ENCODE measurements at regions not wholly inside any gene's neighbourhood (a gene's known extent, or its start where the extent isn't known, plus 50 kb on each side); places are given as distances from the start of the nearest gene placed in this dataset.

DNA sequence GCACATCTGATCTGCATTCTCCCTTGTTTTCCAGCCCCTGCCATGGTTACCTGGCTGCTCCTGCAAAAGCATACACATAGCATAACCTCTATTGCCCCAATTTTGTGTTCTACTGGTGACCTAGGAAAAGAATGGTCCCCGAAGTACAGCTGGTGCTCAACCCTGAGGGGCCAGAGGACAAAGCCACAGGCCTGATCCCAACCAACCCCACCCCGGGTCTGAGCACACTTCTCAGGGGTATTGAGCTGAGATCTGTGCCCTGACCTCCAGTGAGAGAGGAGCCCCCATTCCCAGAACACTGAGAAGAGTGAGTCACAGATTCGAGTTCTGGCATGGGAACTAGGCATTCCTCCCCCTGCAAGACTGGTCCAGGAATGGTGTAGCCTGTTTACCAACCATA lies 465.5 kb upstream of the ACTRT1 start:
- DNase-seq (ENCODE audit: low read depth, low spot score), result no peak
- no peaks in the 10 kb centered on the region for H4K20me1 ChIP-seq (ENCODE audit: control insufficient read depth, extremely low read depth, insufficient read depth, low read length)
- H3K79me2 ChIP-seq (ENCODE audit: control insufficient read depth, insufficient read depth, low read length), result no peaks in the 10 kb centered on the region
- no peaks in the 10 kb centered on the region for H3K36me3 ChIP-seq (ENCODE audit: control insufficient read depth in 2 of 2, extremely low read depth in 1 of 2, insufficient read depth in 2 of 2, low read length in 2 of 2)
- FAIRE-seq, result no peak
- no peak overlapping the region for H2AFZ ChIP-seq (ENCODE audit: control insufficient read depth, low read length)
- H3K4me1 ChIP-seq (ENCODE audit: control insufficient read depth, extremely low read depth, insufficient read depth, low read length), result no peaks in the 10 kb centered on the region
- H3K4me3 ChIP-seq (ENCODE audit: control insufficient read depth in 2 of 3, extremely low read depth in 1 of 3, insufficient read depth in 2 of 3, low read depth in 1 of 3, low read length in 3 of 3), result no peak overlapping the region
- no peak overlapping the region for H3K9ac ChIP-seq (ENCODE audit: control insufficient read depth, extremely low read depth, insufficient read depth, low read length)
- TF ChIP-seq, protein P1, sequence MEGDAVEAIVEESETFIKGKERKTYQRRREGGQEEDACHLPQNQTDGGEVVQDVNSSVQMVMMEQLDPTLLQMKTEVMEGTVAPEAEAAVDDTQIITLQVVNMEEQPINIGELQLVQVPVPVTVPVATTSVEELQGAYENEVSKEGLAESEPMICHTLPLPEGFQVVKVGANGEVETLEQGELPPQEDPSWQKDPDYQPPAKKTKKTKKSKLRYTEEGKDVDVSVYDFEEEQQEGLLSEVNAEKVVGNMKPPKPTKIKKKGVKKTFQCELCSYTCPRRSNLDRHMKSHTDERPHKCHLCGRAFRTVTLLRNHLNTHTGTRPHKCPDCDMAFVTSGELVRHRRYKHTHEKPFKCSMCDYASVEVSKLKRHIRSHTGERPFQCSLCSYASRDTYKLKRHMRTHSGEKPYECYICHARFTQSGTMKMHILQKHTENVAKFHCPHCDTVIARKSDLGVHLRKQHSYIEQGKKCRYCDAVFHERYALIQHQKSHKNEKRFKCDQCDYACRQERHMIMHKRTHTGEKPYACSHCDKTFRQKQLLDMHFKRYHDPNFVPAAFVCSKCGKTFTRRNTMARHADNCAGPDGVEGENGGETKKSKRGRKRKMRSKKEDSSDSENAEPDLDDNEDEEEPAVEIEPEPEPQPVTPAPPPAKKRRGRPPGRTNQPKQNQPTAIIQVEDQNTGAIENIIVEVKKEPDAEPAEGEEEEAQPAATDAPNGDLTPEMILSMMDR (optimal IDR thresholded peaks at IDR 0.05 in 1 of 3, IDR thresholded peaks at IDR 0.05 in 1 of 3, conservative IDR thresholded peaks at IDR 0.05 in 1 of 3; ENCODE audit: extremely low read depth in 1 of 3, insufficient read depth in 2 of 3, low read length in 3 of 3), result no peak
- no peak for TF ChIP-seq EZH2 (IDR thresholded peaks at IDR 0.05; ENCODE audit: low read length)
- H3K9me1 ChIP-seq (ENCODE audit: control insufficient read depth, extremely low read depth, insufficient read depth, low read length), result no peaks in the 10 kb centered on the region
- no peak overlapping the region for H3K27ac ChIP-seq (ENCODE audit: control insufficient read depth, insufficient read depth, low read length)
- no peaks in the 10 kb centered on the region for H3K9me3 ChIP-seq (ENCODE audit: control insufficient read depth, low read depth, low read length)
- H3K4me2 ChIP-seq (ENCODE audit: control insufficient read depth, extremely low read depth, insufficient read depth, low read depth, low read length), result no peak overlapping the region
- no peaks in the 10 kb centered on the region for H3K27me3 ChIP-seq (ENCODE audit: control insufficient read depth, extremely low read depth, insufficient read depth, low read length)
- dilution Hi-C loops (cut with MboI; ENCODE audit: extremely low pct_ligation_motif_present, low sequenced_read_pairs), result no loop called here

DNA sequence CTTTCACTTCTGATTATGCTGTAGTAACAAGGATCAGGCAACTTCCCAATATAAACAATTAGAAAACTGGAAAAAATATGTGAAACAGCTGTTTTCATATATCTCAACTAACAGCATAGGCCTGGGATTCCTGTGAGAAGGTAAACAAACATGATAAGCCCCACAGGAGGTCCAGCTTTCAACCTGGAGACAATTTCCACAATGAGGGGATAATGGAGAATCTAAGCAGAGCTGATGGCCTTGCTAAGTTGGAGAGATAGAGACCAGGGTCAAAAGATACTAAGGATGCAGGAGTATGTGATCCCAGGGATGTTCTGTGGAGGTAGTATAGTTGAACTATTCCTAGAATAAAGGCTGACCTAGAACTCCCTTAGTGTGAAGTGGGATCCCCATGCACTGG lies 452.3 kb upstream of the ACTRT1 start:
- Histone ChIP-seq H3K36me3 (ENCODE audit: control insufficient read depth in 2 of 2, extremely low read depth in 1 of 2, insufficient read depth in 2 of 2, low read length in 2 of 2) (no peaks in the 10 kb centered on the region), H3K79me2 (ENCODE audit: control insufficient read depth, insufficient read depth, low read length) (no peaks in the 10 kb centered on the region), H3K4me2 (ENCODE audit: control insufficient read depth, extremely low read depth, insufficient read depth, low read depth, low read length) (no peak overlapping the region), H3K9me1 (ENCODE audit: control insufficient read depth, extremely low read depth, insufficient read depth, low read length) (no peaks in the 10 kb centered on the region), H3K4me1 (ENCODE audit: control insufficient read depth, extremely low read depth, insufficient read depth, low read length) (no peaks in the 10 kb centered on the region), H3K27me3 (ENCODE audit: control insufficient read depth, extremely low read depth, insufficient read depth, low read length) (no peaks in the 10 kb centered on the region), H3K4me3 (ENCODE audit: control insufficient read depth in 2 of 3, extremely low read depth in 1 of 3, insufficient read depth in 2 of 3, low read depth in 1 of 3, low read length in 3 of 3) (no peak overlapping the region), H3K9me3 (ENCODE audit: control insufficient read depth, low read depth, low read length) (no peaks in the 10 kb centered on the region), H2AFZ (ENCODE audit: control insufficient read depth, low read length) (no peak overlapping the region), H3K9ac (ENCODE audit: control insufficient read depth, extremely low read depth, insufficient read depth, low read length) (no peak overlapping the region), H3K27ac (ENCODE audit: control insufficient read depth, insufficient read depth, low read length) (no peak overlapping the region), H4K20me1 (ENCODE audit: control insufficient read depth, extremely low read depth, insufficient read depth, low read length) (no peaks in the 10 kb centered on the region)
- TF ChIP-seq, protein P1 (optimal IDR thresholded peaks at IDR 0.05 in 1 of 3, IDR thresholded peaks at IDR 0.05 in 1 of 3, conservative IDR thresholded peaks at IDR 0.05 in 1 of 3; ENCODE audit: extremely low read depth in 1 of 3, insufficient read depth in 2 of 3, low read length in 3 of 3), result no peak
- no peak for TF ChIP-seq EZH2 (IDR thresholded peaks at IDR 0.05; ENCODE audit: low read length)
- DNase-seq (ENCODE audit: low read depth, low spot score), result no peak
- no peak for FAIRE-seq
- dilution Hi-C loops (cut with MboI; ENCODE audit: extremely low pct_ligation_motif_present, low sequenced_read_pairs), result no loop called here

All from keratinocyte (primary cell).